Cerebellar cortex (tissue), 1 donor: ENCODE measurements at regions not wholly inside any gene's neighbourhood (a gene's known extent, or its start where the extent isn't known, plus 50 kb on each side); places are given as distances from the start of the nearest gene placed in this dataset.
"Not testable (repeated sequence)": the region's sequence is repeated elsewhere in the genome, so short reads cannot be mapped to it uniquely, and the experiment has no call there.

Source experiments
- DNase-seq: peaks from one replicate; pipeline ENCODE4 v3.0.0-alpha.2; 2015; ENCODE audit warnings: low spot score

GRCh38 chr1:232416026-232416568 lies 213.8 kb downstream of the SIPA1L2 start:
- DNase-seq, result no peak

- not testable (repeated sequence) for DNase-seq
Measured at GRCh38 chr1:232415481-232415880, 214.5 kb downstream of the SIPA1L2 start.

- no peak for DNase-seq
Measured at GRCh38 chr1:232414100-232414499, 215.8 kb downstream of the SIPA1L2 start.

GRCh38 chr1:232413674-232414073 lies 216.3 kb downstream of the SIPA1L2 start:
- DNase-seq, result no peak

GRCh38 chr1:232409584-232409983 lies 220.3 kb downstream of the SIPA1L2 start:
- no peak for DNase-seq

GRCh38 chr1:232407120-232407519 lies 222.8 kb downstream of the SIPA1L2 start:
- no peak for DNase-seq

- no peak for DNase-seq
Measured at GRCh38 chr1:232405781-232406180, 224.2 kb downstream of the SIPA1L2 start.

GRCh38 chr1:232404981-232405731 lies 224.8 kb downstream of the SIPA1L2 start:
- DNase-seq, result no peak

- DNase-seq, result no peak
Measured at GRCh38 chr1:232404227-232404626, 225.7 kb downstream of the SIPA1L2 start.

GRCh38 chr1:232403017-232403714 lies 226.8 kb downstream of the SIPA1L2 start:
- DNase-seq, result no peak

GRCh38 chr1:232398823-232399222 lies 231.1 kb downstream of the SIPA1L2 start:
- no peak for DNase-seq

- no peak for DNase-seq
Measured at GRCh38 chr1:232393444-232394146, 236.3 kb downstream of the SIPA1L2 start.

GRCh38 chr1:232393010-232393409 lies 236.9 kb downstream of the SIPA1L2 start:
- no peak for DNase-seq

- no peak for DNase-seq
Measured at GRCh38 chr1:232390590-232390989, 239.3 kb downstream of the SIPA1L2 start.

- no peak for DNase-seq
Measured at GRCh38 chr1:232389744-232390143, 240.2 kb downstream of the SIPA1L2 start.

- no peak for DNase-seq
Measured at GRCh38 chr1:232388363-232388762, 241.6 kb downstream of the SIPA1L2 start.

GRCh38 chr1:232386721-232387510 lies 243.0 kb downstream of the SIPA1L2 start:
- DNase-seq, result no peak

GRCh38 chr1:232386294-232386693 lies 243.6 kb downstream of the SIPA1L2 start:
- no peak for DNase-seq

GRCh38 chr1:232385221-232385620 lies 244.7 kb downstream of the SIPA1L2 start:
- DNase-seq, result no peak

GRCh38 chr1:232384171-232384883 lies 245.6 kb downstream of the SIPA1L2 start:
- no peak for DNase-seq

GRCh38 chr1:232383455-232384123 lies 246.3 kb downstream of the SIPA1L2 start:
- no peak for DNase-seq
